SK-N-SH (cell line): ENCODE measurements at regions not wholly inside any gene's neighbourhood (a gene's known extent, or its start where the extent isn't known, plus 50 kb on each side); places are given as distances from the start of the nearest gene placed in this dataset.

Source experiments
- CTCF ChIA-PET: fragments of 300-600, 350-600 bp; formaldehyde crosslinking; extraction: SDS; loops from one replicate; lab custom pipeline; 2021; lab: Yijun Ruan, JAX
- POLR2A ChIA-PET: fragments of 350-600 bp; sonication (Branson Sonifier 250); formaldehyde crosslinking; extraction: SDS; loops from one replicate; lab custom pipeline; 2020; ENCODE audit warnings: antibody characterized with exemption, inconsistent platforms; lab: Yijun Ruan, JAX
- DNase-seq: peaks from one replicate; pipeline ENCODE4 v3.0.0; 2012
- H2AFZ ChIP-seq: fragments of 200-600 bp; sonication (generic); 2 replicates; pipeline ENCODE4 v1.8.1; 2016; ENCODE audit warnings: antibody characterized with exemption, mild to moderate bottlenecking, low read depth
- H3F3A ChIP-seq: fragments of 200-600 bp; sonication (generic); replicated peaks from 2 replicates; pipeline ENCODE3; 2016; ENCODE audit warnings: antibody characterized with exemption, mild to moderate bottlenecking; ENCODE audit not compliant: insufficient read depth
- H3K27ac ChIP-seq, 2 experiments: fragments of 200-500 bp in 1 of 2; fragments of 200-600 bp in 1 of 2; sonication (Bioruptor generic) in 1 of 2; sonication (generic), shearing (Covaris generic) in 1 of 2; 2 replicates each; pipeline versions ENCODE4 v1.5.1 to v1.6.1; 2014 to 2016; ENCODE audit warnings: low read depth in 2 of 2, inconsistent platforms in 1 of 2, low read length in 1 of 2, mild to moderate bottlenecking in 1 of 2, mixed read lengths in 1 of 2
- H3K27me3 ChIP-seq: fragments of 200-600 bp; sonication (generic), shearing (Covaris generic); 2 replicates; pipeline ENCODE4 v1.6.1; 2016; ENCODE audit warnings: mixed run types; ENCODE audit not compliant: insufficient read depth
- H3K36me3 ChIP-seq, 2 experiments: fragments of 200-500 bp in 1 of 2; fragments of 200-600 bp in 1 of 2; sonication (Bioruptor generic) in 1 of 2; sonication (generic) in 1 of 2; replicated peaks in 1 of 2; 2 replicates each; pipeline versions ENCODE3 to v1.5.1; 2014 to 2016; ENCODE audit warnings: low read length in 1 of 2, mild to moderate bottlenecking in 1 of 2; ENCODE audit not compliant: insufficient read depth in 2 of 2, control insufficient read depth in 1 of 2
- H3K4me1 ChIP-seq, 2 experiments: fragments of 200-500 bp in 1 of 2; fragments of 200-600 bp in 1 of 2; sonication (Bioruptor generic) in 1 of 2; sonication (generic), shearing (Covaris generic) in 1 of 2; 2 replicates each; pipeline versions ENCODE4 v1.5.1 to v1.6.1; 2014 to 2016; ENCODE audit warnings: low read depth in 1 of 2, low read length in 1 of 2, mixed run types in 1 of 2; ENCODE audit not compliant: insufficient read depth in 2 of 2, control insufficient read depth in 1 of 2
- H3K4me2 ChIP-seq: fragments of 200-600 bp; sonication (generic), shearing (Covaris generic); 2 replicates; pipeline ENCODE4 v1.6.1; 2017; ENCODE audit warnings: mixed run types
- H3K4me3 ChIP-seq, 2 experiments: fragments of 200-500 bp in 1 of 2; fragments of 200-600 bp in 1 of 2; sonication (Bioruptor generic) in 1 of 2; sonication (generic), shearing (Covaris generic) in 1 of 2; 2 replicates each; pipeline versions ENCODE4 v1.5.1 to v1.8.1; 2014 to 2016; ENCODE audit warnings: low read depth in 2 of 2, inconsistent platforms in 1 of 2, low read length in 1 of 2, mild to moderate bottlenecking in 1 of 2, mixed read lengths in 1 of 2, moderate library complexity in 1 of 2
- H3K79me2 ChIP-seq: fragments of 200-600 bp; sonication (generic); 2 replicates; pipeline ENCODE4 v1.8.1; 2017; ENCODE audit warnings: mild to moderate bottlenecking; ENCODE audit not compliant: insufficient read depth
- H3K9ac ChIP-seq: fragments of 200-600 bp; sonication (generic); 2 replicates; pipeline ENCODE4 v1.6.1; 2017; ENCODE audit warnings: mixed run types
- H3K9me2 ChIP-seq: fragments of 200-600 bp; sonication (generic); 2 replicates; pipeline ENCODE4 v1.6.1; 2017; ENCODE audit warnings: mixed run types
- H3K9me3 ChIP-seq: fragments of 200-600 bp; sonication (generic); 2 replicates; pipeline ENCODE4 v1.6.1; 2017; ENCODE audit warnings: mixed run types, mild to moderate bottlenecking, moderate library complexity
- H4K20me1 ChIP-seq: fragments of 200-600 bp; sonication (generic); 2 replicates; pipeline ENCODE4 v1.6.1; 2017; ENCODE audit warnings: mild to moderate bottlenecking, mixed run types; ENCODE audit not compliant: insufficient read depth
- EP300 ChIP-seq, 2 experiments: IDR thresholded peaks; 2 replicates each; pipeline versions ENCODE4 v1.4.0 to v1.6.1; 2012; ENCODE audit warnings: borderline replicate concordance in 1 of 2, low read depth in 1 of 2, low read length in 1 of 2
- EZH2phosphoT487 ChIP-seq: fragments of 200-600 bp; sonication (generic); IDR thresholded peaks from 2 replicates; pipeline ENCODE4 v1.6.1; 2017; ENCODE audit warnings: low read depth, mixed run types, mild to moderate bottlenecking, antibody characterized with exemption, moderate library complexity, borderline replicate concordance
- FOSL2 ChIP-seq: IDR thresholded peaks from 2 replicates; pipeline ENCODE4 v1.4.0; 2012; ENCODE audit warnings: low read depth, mild to moderate bottlenecking, moderate library complexity, borderline replicate concordance
- FOXJ3 ChIP-seq: sonication (generic); formaldehyde crosslinking; IDR thresholded peaks from 2 replicates; pipeline ENCODE4 v1.5.1; 2020; ENCODE audit warnings: mild to moderate bottlenecking, missing genetic modification reagents
- FOXM1 ChIP-seq: IDR thresholded peaks from 2 replicates; pipeline ENCODE4 v1.4.0; 2012; ENCODE audit warnings: low read depth, mild to moderate bottlenecking
- JUND ChIP-seq: IDR thresholded peaks from 2 replicates; pipeline ENCODE4 v1.4.0; 2012
- NFIC ChIP-seq: IDR thresholded peaks from 2 replicates; pipeline ENCODE4 v1.4.0; 2012; ENCODE audit warnings: borderline replicate concordance
- RAD21 ChIP-seq: IDR thresholded peaks from 2 replicates; pipeline ENCODE4 v1.6.1; 2012; ENCODE audit warnings: mild to moderate bottlenecking, low read length
- RCOR1 ChIP-seq: fragments of 150-350 bp; IDR thresholded peaks from 2 replicates; pipeline ENCODE4 v1.6.1; 2017; ENCODE audit warnings: antibody characterized with exemption, low read length
- RFX5 ChIP-seq: IDR thresholded peaks from 2 replicates; pipeline ENCODE4 v1.6.1; 2012; ENCODE audit warnings: mild to moderate bottlenecking, improper control_type of control experiment, low read length
- RXRA ChIP-seq: IDR thresholded peaks from 2 replicates; pipeline ENCODE4 v1.4.0; 2012; ENCODE audit warnings: low read depth, mild to moderate bottlenecking, borderline replicate concordance
- SIN3A ChIP-seq: IDR thresholded peaks from 2 replicates; pipeline ENCODE4 v1.6.1; 2012; ENCODE audit warnings: low read depth, mild to moderate bottlenecking, low read length, moderate library complexity, borderline replicate concordance
- TAF1 ChIP-seq: IDR thresholded peaks from 2 replicates; pipeline ENCODE4 v1.6.1; 2012; ENCODE audit warnings: low read depth, mild to moderate bottlenecking, low read length, moderate library complexity, borderline replicate concordance
- YY1 ChIP-seq: IDR thresholded peaks from 2 replicates; pipeline ENCODE4 v1.4.0; 2012; ENCODE audit warnings: low read depth, mild to moderate bottlenecking
- WGBS: methylation state at CpG from one replicate; pipeline ENCODE4 v1.1.6; 2017; ENCODE audit warnings: low lambda C conversion rate; 5-methylcytosine and 5-hydroxymethylcytosine counted together
- TF ChIP-seq, protein P1 (sequence below): IDR thresholded peaks from 2 replicates; pipeline ENCODE4 v1.4.0; 2012; ENCODE audit warnings: low read depth
- TF ChIP-seq, protein P2 (sequence below): IDR thresholded peaks from 2 replicates; pipeline ENCODE4 v1.6.1; 2012; ENCODE audit warnings: mild to moderate bottlenecking, low read depth, low read length, moderate library complexity
- TF ChIP-seq, protein P3 (sequence below): IDR thresholded peaks from 2 replicates; pipeline ENCODE4 v1.4.0; 2012; ENCODE audit warnings: low read depth, borderline replicate concordance
- TF ChIP-seq, protein P4 (sequence below): IDR thresholded peaks from 2 replicates; pipeline ENCODE4; 2012
- TF ChIP-seq, protein P5 (sequence below): IDR thresholded peaks from 2 replicates; pipeline ENCODE4 v1.4.0; 2012; ENCODE audit warnings: low read depth, borderline replicate concordance

DNA sequence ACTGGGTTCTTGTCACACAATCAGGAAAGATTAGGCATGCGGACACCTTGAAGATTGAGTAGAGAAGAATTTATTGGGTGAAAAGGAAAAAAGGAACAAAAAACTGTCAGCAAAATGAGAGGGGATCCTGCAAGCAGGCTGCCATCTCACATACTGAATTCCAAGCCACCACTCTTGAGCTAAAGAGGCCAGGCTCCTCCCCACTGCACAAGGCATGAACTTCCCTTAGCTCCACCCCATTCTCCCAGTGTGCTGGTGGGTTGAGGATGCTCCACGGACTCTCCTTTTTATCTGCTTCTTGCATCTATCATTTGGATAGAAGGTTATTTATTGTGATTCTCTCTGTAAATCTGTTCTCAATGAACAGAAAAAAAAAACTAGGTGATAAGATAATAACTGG lies 79.6 kb downstream of the ANKRD7 start:
- Histone ChIP-seq H3F3A (no peaks in the 10 kb centered on the region), H3K9ac (no peak overlapping the region), H3K9me3 (no peaks in the 10 kb centered on the region), H3K27me3 (no peaks in the 10 kb centered on the region), H3K4me3 (no peak overlapping the region), H3K79me2 (no peaks in the 10 kb centered on the region), H3K36me3 (no peaks in the 10 kb centered on the region), H3K4me1 (no peaks in the 10 kb centered on the region), H3K9me2 (no peaks in the 10 kb centered on the region), H2AFZ (no peak overlapping the region), H3K4me2 (no peak overlapping the region), H3K27ac (no peak overlapping the region), H4K20me1 (no peaks in the 10 kb centered on the region)
- WGBS, result 50% methylated on average over 2 of the region's 2 CpGs
- TF ChIP-seq FOXJ3 (no peak), RFX5 (no peak), EP300 (IDR thresholded peaks at IDR 0.05; ENCODE audit: borderline replicate concordance in 1 of 2, low read depth in 1 of 2, low read length in 1 of 2) (no peak), NFIC (no peak), RAD21 (no peak), YY1 (no peak), SIN3A (no peak), EZH2phosphoT487 (no peak), TAF1 (no peak), FOSL2 (no peak), JUND (no peak), RXRA (no peak), FOXM1 (no peak), RCOR1 (no peak)
- TF ChIP-seq, protein P1, sequence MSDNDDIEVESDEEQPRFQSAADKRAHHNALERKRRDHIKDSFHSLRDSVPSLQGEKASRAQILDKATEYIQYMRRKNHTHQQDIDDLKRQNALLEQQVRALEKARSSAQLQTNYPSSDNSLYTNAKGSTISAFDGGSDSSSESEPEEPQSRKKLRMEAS, result no peak
- TF ChIP-seq, protein P2, sequence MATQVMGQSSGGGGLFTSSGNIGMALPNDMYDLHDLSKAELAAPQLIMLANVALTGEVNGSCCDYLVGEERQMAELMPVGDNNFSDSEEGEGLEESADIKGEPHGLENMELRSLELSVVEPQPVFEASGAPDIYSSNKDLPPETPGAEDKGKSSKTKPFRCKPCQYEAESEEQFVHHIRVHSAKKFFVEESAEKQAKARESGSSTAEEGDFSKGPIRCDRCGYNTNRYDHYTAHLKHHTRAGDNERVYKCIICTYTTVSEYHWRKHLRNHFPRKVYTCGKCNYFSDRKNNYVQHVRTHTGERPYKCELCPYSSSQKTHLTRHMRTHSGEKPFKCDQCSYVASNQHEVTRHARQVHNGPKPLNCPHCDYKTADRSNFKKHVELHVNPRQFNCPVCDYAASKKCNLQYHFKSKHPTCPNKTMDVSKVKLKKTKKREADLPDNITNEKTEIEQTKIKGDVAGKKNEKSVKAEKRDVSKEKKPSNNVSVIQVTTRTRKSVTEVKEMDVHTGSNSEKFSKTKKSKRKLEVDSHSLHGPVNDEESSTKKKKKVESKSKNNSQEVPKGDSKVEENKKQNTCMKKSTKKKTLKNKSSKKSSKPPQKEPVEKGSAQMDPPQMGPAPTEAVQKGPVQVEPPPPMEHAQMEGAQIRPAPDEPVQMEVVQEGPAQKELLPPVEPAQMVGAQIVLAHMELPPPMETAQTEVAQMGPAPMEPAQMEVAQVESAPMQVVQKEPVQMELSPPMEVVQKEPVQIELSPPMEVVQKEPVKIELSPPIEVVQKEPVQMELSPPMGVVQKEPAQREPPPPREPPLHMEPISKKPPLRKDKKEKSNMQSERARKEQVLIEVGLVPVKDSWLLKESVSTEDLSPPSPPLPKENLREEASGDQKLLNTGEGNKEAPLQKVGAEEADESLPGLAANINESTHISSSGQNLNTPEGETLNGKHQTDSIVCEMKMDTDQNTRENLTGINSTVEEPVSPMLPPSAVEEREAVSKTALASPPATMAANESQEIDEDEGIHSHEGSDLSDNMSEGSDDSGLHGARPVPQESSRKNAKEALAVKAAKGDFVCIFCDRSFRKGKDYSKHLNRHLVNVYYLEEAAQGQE, result no peak
- TF ChIP-seq, protein P3, sequence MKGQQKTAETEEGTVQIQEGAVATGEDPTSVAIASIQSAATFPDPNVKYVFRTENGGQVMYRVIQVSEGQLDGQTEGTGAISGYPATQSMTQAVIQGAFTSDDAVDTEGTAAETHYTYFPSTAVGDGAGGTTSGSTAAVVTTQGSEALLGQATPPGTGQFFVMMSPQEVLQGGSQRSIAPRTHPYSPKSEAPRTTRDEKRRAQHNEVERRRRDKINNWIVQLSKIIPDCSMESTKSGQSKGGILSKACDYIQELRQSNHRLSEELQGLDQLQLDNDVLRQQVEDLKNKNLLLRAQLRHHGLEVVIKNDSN, result no peak
- TF ChIP-seq, protein P4, sequence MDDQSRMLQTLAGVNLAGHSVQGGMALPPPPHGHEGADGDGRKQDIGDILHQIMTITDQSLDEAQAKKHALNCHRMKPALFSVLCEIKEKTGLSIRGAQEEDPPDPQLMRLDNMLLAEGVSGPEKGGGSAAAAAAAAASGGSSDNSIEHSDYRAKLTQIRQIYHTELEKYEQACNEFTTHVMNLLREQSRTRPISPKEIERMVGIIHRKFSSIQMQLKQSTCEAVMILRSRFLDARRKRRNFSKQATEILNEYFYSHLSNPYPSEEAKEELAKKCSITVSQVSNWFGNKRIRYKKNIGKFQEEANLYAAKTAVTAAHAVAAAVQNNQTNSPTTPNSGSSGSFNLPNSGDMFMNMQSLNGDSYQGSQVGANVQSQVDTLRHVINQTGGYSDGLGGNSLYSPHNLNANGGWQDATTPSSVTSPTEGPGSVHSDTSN, result no peak
- TF ChIP-seq, protein P5, sequence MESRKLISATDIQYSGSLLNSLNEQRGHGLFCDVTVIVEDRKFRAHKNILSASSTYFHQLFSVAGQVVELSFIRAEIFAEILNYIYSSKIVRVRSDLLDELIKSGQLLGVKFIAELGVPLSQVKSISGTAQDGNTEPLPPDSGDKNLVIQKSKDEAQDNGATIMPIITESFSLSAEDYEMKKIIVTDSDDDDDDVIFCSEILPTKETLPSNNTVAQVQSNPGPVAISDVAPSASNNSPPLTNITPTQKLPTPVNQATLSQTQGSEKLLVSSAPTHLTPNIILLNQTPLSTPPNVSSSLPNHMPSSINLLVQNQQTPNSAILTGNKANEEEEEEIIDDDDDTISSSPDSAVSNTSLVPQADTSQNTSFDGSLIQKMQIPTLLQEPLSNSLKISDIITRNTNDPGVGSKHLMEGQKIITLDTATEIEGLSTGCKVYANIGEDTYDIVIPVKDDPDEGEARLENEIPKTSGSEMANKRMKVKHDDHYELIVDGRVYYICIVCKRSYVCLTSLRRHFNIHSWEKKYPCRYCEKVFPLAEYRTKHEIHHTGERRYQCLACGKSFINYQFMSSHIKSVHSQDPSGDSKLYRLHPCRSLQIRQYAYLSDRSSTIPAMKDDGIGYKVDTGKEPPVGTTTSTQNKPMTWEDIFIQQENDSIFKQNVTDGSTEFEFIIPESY, result no peak
- ChIA-PET CTCF (interaction anchor here (1.1 to 1.9 kb wide), 2 partner anchors 23 to 872 kb away, joined by 3 to 5 read pairs; no protein-coding TSS in a partner anchor), POLR2A (no interaction called here)
- no peak for DNase-seq
